AG04450 (cell line): ENCODE measurements at regions not wholly inside any gene's neighbourhood (a gene's known extent, or its start where the extent isn't known, plus 50 kb on each side); places are given as distances from the start of the nearest gene placed in this dataset.

ENCODE experiments used
- CTCF ChIA-PET: fragments of 300-600, 350-600 bp; formaldehyde crosslinking; extraction: SDS; loops from one replicate; lab custom pipeline; 2022; ENCODE audit warnings: antibody characterized with exemption, inconsistent platforms; lab: Charles Lee
- POLR2A ChIA-PET: fragments of 350-600 bp; formaldehyde crosslinking; extraction: SDS; loops from one replicate; lab custom pipeline; 2021; ENCODE audit warnings: antibody characterized with exemption, inconsistent platforms; lab: Yijun Ruan, JAX
- DNase-seq: peaks from one replicate; pipeline ENCODE4 v3.0.0-alpha.2; 2011; ENCODE audit warnings: low read depth, low spot score
- H3K27ac ChIP-seq: one replicate; pipeline ENCODE4 v1.5.1; 2012; ENCODE audit warnings: low read depth, low read length, control low read depth
- H3K27me3 ChIP-seq: one replicate; pipeline ENCODE4 v1.6.0; 2012; ENCODE audit warnings: low read length; ENCODE audit not compliant: control insufficient read depth, insufficient read depth
- H3K4me3 ChIP-seq: 2 replicates; pipeline ENCODE4 v1.5.1; 2011; ENCODE audit warnings: mild to moderate bottlenecking, low read depth, low read length, control low read depth
- H3K9me3 ChIP-seq: 2 replicates; pipeline ENCODE4 v1.5.1; 2012; ENCODE audit warnings: low read length; ENCODE audit not compliant: control insufficient read depth, insufficient read depth
- TF ChIP-seq, protein P1 (sequence below): IDR thresholded peaks from 2 replicates; pipeline ENCODE4 v1.5.1; 2011; ENCODE audit warnings: low read depth, low read length, control low read depth, inconsistent platforms

DNA sequence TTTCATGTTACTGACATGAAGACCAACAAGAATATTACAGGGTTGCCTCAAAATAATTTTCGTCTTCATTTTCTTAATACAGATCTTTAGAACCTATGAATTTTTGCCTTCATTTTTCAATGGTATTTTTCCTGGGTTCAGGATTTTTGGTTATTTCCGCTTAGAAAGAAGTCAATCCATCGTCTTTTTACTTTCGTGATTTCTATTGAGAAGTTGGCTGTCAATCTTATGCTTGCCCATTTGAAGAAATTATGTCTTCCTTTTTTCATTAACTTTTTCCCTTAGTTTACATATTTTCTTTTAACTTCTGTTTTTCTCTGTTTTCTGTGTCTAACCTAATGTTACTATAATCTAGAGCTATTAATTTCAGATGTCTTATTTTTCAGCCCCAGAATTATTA lies 868.9 kb upstream of the SLC10A2 start:
- TF ChIP-seq, protein P1, sequence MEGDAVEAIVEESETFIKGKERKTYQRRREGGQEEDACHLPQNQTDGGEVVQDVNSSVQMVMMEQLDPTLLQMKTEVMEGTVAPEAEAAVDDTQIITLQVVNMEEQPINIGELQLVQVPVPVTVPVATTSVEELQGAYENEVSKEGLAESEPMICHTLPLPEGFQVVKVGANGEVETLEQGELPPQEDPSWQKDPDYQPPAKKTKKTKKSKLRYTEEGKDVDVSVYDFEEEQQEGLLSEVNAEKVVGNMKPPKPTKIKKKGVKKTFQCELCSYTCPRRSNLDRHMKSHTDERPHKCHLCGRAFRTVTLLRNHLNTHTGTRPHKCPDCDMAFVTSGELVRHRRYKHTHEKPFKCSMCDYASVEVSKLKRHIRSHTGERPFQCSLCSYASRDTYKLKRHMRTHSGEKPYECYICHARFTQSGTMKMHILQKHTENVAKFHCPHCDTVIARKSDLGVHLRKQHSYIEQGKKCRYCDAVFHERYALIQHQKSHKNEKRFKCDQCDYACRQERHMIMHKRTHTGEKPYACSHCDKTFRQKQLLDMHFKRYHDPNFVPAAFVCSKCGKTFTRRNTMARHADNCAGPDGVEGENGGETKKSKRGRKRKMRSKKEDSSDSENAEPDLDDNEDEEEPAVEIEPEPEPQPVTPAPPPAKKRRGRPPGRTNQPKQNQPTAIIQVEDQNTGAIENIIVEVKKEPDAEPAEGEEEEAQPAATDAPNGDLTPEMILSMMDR: no peak
- CTCF ChIA-PET: no interaction called here
- DNase-seq: no peak
- no peak overlapping the region for H3K27ac ChIP-seq
- H3K27me3 ChIP-seq: no peaks in the 10 kb centered on the region
- POLR2A ChIA-PET: no interaction called here
- no peaks in the 10 kb centered on the region; the same call in 1 of the 2 replicates for H3K9me3 ChIP-seq
- no peak overlapping the region for H3K4me3 ChIP-seq

DNA sequence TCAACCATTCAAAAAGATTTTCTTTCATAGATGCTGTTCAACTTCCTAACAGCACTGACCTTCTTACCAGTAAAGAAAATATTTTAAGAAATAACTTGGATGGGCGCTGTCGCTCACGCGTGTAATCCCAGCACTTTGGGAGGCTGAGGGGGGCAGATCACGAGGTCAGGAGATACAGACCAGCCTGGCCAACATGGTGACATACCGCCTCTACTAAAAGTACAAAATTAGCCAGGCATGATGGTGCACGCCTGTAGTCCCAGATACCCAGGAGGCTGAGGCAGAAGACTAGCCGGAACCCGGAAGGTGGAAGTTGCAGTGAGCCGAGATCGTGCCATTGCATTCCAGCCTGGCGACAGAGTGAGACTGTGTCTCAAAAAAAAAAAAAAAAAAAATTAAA lies 865.7 kb upstream of the SLC10A2 start:
- ChIA-PET CTCF (interaction anchor here (0.6 kb wide), 1 partner anchor 649 kb away, joined by 3 read pairs; no protein-coding TSS in a partner anchor), POLR2A (no interaction called here)
- TF ChIP-seq, protein P1: no peak
- no peak for DNase-seq
- no peak overlapping the region for H3K4me3 ChIP-seq
- H3K27me3 ChIP-seq: no peaks in the 10 kb centered on the region
- H3K9me3 ChIP-seq: no peaks in the 10 kb centered on the region
- no peak overlapping the region for H3K27ac ChIP-seq

- POLR2A ChIA-PET: no interaction called here
Observed at GRCh38 chr13:103931331-103931845, 865.2 kb upstream of the SLC10A2 start.

GRCh38 chr13:103926118-103926517 lies 859.9 kb upstream of the SLC10A2 start:
- TF ChIP-seq, protein P1: no peak
- no peak for DNase-seq
- Histone ChIP-seq H3K9me3 (no peaks in the 10 kb centered on the region), H3K27me3 (no peaks in the 10 kb centered on the region), H3K27ac (no peak overlapping the region), H3K4me3 (no peak overlapping the region)
- ChIA-PET POLR2A (no interaction called here), CTCF (no interaction called here)

More at GRCh38 chr13:103931331-103931845, 865.2 kb upstream of the SLC10A2 start:
- TF ChIP-seq, protein P1: no peak
- H3K27ac ChIP-seq: no peak overlapping the region
- no peaks in the 10 kb centered on the region for H3K9me3 ChIP-seq
- no peak overlapping the region for H3K4me3 ChIP-seq
- CTCF ChIA-PET: no interaction called here
- H3K27me3 ChIP-seq: no peaks in the 10 kb centered on the region
- DNase-seq: no peak

DNA sequence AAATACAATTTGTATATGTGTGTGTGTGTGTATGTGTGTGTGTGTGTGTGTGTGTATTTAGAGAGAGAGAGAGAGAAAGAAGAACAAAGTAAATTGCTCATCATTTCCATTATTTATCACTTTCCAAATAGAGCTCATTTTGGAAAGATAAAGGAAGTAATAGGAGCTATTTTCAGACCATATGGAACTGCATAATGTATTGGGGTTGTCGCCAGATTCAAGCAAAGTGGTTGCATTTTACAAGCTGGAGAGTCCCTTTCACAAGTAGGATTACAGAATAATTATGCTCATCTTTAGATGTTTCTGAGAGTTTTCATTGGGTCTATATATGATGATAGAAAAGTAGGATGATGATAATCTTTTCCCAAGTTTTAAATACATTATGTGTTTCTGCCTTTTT lies 842.7 kb upstream of the SLC10A2 start:
- H3K27me3 ChIP-seq: no peaks in the 10 kb centered on the region
- no peak overlapping the region for H3K27ac ChIP-seq
- ChIA-PET POLR2A (no interaction called here), CTCF (no interaction called here)
- no peak overlapping the region for H3K4me3 ChIP-seq
- TF ChIP-seq, protein P1: no peak
- DNase-seq: no peak
- H3K9me3 ChIP-seq: no peaks in the 10 kb centered on the region
